ENCODE measurements at regions not wholly inside any gene's neighbourhood (a gene's known extent, or its start where the extent isn't known, plus 50 kb on each side); places are given as distances from the start of the nearest gene placed in this dataset.
"Not testable (repeated sequence)": the region's sequence is repeated elsewhere in the genome, so short reads cannot be mapped to it uniquely, and the experiment has no call there.

DNA sequence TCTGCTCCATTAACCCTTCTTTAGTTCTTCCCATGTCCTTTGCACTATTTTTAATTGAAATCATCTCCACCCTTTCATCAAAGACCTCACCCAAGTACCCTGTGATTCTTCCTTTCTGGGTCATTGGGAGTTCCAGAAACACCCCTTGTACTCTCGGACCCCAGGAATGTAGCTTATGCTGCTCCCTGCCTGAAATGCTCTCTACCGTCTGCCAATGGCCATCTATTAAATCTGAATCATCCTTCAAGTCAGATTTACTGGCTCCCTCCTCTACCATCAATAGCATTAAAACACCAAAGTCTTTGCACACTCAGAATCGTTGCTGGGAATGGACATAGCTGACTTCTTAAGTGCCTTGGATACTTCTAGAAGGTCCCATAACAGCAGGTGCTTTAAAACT lies 73.2 kb upstream of the GADD45A start:
- intact Hi-C loops (cut with micrococcal nuclease), result no loop called here

DNA sequence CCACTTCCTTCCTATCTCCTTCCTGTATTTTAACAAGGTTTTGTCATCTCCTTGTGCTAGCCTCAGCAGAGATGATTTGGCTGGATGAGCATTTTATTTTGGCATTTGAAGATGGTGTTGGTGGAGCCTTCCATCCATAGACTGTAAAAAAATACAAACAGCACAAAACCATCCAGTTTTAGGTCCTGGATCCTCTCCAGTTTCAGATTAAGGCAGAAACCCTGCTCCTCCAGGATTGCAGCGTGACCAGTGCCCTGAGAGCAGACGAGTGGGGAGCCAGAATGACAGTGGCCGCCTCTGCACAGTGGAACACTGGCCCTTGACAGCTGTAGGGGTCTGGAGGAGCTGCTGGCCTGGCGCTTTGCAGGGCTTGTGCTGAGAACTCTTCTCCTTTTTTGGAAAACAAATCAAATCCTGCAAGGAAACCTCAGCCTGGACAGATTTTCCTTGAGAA lies 72.2 kb upstream of the GADD45A start:
- intact Hi-C loops (cut with micrococcal nuclease), result no loop called here

DNA sequence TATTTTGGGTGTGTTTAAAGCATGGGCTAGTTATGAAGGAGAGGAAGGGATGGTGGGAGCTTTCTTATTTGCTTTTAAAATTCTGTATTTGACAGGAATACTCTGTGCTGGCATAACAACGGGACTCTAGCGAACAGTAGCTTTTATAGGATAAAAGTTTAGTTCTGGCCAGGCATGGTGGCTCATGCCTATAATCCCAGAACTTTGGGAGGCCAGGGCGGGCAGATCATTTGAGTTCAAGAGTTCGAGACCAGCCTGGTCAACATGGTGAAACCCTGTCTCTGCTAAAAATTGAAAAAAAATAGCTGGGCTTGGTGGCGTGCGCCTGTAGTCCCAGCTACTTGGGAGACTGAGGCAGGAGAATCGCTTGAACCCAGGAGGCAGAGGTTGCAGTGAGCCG lies 71.5 kb upstream of the GADD45A start:
- intact Hi-C loops (cut with micrococcal nuclease), result not testable (repeated sequence)

DNA sequence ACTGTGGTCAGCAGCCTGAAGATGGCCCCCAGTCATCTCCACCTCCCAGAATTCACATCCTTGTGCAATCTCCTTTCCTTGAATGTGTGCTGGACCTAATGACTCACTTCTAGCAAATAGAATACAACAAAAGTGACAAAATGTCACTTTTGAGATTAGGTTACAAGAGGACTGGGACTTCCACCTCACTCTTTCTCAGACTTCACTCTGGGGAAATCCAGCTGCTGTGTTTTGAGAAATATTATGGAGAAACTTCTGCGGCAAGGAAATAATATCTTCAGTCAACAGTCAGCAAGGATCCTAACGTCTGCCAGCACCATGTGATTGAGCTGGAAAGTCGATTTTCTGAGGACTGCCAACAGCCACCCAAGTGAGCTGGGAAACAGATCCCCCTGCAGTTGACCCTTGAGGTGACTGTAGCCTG lies 70.5 kb upstream of the GADD45A start:
- intact Hi-C loops (cut with micrococcal nuclease), result no loop called here

DNA sequence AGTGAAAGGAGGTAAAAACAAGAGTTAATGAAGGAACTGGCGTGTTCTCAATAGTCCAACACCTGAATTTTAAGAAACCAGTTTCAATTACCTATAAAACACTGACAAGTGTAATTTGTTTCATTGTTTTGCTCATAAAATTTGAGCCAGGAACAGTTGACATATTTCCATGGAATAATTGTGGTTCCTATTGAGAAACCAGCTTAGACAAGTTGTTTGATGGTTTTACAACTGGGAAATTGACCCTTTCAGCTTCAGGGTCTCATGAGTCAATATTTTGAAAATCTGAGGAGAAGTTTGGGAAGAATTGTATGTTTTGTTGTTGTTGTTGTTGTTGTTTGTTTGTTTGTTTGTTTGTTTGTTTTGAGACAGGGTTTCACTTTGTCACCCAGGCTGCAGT lies 69.1 kb upstream of the GADD45A start:
- intact Hi-C loops (cut with micrococcal nuclease), result no loop called here

DNA sequence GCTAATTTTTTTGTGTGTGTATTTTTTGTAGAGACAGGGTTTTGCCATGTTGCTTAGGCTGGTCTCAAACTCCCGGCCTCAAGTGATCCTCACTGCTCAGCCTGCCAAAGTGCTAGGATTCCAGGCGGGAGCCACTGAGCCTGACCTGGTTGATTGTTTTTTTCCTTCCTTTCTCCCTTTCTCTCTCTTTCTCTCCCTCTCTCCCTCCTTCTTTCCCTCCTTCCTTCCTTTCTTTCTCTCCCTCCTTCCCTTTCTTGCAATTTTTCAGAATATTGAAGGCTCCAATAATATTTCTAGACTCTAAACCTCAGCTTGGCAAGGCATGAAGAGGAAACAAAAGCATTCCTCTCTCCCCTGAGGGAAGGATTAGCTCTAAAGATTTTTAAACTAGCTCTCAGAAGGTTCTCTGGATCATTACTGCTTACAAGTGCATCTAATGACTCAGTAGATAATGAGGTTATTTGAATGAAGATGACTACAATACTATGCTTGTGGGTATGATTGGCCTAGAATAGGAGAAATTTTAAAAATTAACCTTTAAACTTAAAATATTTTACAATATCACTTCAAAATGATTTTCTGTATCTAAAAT lies 68.5 kb upstream of the GADD45A start:
- intact Hi-C loops (cut with micrococcal nuclease), result no loop called here

DNA sequence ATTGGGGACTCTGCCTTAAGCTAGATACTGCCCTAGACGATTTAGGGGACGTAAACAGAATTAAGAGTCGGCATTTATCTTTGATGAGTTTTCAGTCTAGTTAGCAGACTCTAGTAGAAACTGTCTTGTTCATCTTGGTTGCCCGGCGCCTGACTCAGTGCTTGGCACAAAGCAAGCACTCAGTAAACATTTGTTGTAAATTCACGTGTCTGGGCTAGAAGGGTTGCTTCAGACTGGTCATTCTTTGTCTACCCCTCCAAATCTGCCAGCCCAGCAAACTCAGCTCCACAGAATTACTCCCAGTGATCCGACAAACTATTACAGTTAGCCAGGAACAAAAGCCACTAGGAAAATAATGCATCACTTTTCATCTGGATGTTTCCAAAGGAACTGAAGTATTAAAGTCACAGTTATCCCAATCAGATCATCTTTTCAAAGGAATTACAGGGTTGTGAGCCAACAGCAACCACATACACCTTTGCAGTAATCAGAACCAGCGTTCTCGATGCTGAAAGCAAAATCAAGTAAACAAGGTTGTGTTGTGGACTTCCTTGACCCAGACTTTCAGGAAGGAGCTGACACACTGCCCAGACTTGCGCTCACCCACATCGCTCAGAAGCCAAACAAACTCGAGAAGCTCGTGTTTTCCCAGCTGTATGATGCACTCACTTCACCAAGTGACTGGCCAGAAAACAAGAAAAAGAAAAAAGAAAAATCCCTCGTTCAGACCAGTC lies 66.5 kb upstream of the GADD45A start:
- intact Hi-C loops (cut with micrococcal nuclease), result no loop called here

DNA sequence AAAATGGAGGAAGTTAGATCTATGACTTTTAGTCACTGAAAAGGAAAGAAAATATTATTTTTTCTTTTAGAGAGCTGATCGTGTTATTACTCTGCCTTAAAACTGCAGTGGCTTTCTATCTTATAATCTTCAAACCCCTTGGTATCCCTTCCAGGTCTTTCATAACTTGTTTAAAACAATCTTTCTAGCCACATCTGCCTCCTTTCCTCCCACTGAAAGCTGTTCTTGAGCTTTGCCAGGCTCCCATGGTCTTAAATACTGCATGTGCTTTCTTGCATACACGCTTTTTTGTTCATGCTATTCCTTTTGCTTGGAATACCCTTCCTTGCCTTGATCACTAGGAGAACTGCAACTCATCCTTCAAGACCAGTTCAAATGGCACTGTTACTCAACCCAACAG lies 65.9 kb upstream of the GADD45A start:
- intact Hi-C loops (cut with micrococcal nuclease), result no loop called here

DNA sequence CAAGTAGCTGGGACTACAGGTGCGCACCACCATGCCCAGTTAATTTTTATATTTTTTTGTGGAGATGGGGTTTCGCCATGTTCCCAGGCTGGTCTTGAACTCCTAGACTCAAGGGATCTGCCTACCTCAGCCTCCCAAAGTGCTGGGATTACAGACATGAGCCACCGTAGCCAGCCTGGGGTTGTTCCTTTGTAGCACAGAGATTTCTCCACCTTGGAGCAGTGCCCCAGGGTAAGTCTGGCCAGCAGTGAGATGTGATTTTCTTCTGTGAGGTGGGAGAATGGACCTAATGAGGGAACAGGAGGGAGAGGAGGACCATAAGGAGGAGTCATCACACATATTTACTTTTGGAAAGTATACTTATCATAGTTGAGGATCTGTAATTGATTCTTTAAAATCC lies 61.1 kb upstream of the GADD45A start:
- intact Hi-C loops (cut with micrococcal nuclease), result no loop called here

DNA sequence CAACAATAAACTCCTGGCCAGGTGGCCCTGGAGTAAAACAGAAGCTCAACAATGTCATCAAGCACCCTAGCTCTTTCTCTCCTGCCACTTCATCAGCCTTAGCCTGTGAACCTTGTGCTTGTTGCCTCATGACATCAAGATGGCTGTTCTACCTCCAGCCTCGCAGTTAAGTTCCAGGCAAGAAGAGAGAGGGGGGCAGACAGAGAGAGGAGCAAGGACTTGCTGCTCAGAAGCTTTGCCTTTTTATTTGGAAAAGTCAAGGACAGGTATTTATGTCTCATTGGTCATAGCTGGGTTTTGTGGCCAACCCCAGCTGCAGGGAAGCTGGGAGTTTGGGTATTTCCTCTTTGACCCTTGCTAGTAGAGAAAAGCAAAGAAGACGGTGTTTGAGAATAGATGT lies 60.3 kb upstream of the GADD45A start:
- intact Hi-C loops (cut with micrococcal nuclease), result no loop called here

DNA sequence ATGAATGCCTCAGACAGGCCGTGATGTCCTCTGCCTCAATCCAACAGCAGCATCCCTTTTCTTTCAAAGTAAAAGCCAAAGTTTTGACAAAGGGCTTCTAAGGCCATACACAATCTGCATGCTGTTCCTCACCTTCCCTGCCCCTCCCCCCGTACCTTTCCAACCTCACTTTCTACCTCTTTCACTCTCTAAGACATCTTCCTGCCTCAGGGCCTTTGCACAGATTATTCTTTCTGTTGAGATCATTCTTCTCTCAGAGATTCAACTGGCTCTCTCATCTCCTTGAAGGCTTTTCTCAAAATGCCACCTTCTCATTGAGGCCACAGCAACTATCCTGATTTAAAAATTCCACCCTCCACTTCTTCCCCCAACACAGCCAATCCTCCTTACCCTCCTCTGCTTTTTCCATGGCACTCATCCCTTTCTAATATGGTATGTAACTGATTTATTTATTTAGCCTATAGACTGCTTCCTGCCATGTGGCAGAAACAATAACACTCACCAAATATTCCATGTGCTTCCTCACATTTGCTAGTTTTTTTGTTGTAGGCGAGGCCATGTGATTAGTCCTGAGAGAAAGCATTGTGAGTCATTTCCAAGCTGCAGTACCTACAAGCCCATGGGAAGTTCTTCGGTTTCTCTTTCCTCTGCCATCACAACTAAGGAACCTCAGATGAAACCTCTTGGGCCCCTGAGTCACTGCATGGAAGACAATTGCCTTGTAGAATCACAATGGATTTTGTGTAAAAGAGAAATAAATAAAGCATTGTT lies 58.7 kb upstream of the GADD45A start:
- intact Hi-C loops (cut with micrococcal nuclease), result no loop called here

DNA sequence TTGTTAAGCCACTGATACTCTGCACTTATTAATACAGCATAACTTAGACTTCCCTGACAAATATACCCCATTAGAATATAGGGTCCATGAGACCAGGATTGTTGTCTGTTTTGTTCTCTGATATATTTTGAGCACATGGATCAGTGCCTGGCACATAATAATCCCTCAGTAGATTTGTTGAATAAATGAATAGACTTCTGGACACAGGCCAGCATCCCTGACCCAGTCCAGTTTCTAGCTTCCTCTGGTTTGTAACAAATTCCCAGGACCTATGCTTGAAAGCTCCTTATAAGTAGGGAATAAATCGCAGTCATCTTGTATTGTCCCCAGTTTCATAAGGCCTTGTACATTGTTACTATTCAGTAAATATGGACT lies 58.2 kb upstream of the GADD45A start:
- intact Hi-C loops (cut with micrococcal nuclease), result no loop called here

DNA sequence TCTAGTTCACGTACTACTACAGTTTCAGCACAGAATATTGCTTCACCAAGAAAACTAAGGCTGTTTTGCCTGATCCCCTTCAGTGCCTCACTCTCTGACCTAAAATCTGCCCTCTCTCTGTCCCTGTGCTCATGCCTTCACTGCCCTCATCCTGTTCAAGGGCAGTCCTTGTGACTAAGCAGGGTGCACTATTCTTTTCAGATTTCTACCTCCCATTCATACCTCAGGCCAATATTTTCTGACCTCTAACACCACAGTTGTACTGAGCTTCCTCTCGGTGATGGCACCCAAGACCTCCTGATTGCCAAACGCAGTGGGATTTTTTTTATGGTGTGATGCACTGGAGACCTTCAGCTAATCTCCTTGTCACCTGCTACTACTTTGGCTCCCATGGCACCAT lies 57.7 kb upstream of the GADD45A start:
- intact Hi-C loops (cut with micrococcal nuclease), result no loop called here

DNA sequence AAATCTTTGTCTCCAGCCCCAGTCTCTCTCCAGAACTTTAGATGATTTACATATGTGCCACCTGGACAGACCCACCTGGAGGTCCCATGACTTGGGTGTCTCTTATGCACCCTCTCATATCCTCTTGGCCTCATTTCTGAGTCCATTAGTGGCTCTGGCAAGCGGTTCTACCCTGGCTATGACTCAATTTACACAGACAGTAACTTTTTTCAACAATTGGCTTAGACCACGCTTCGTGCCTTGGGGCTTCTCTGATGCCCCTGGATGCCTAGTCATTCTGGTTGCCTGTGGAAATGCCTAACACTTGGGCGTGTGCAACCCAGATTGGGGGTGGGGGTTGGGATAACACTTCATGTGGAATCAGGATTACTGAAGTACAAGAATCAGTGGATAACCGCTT lies 57.1 kb upstream of the GADD45A start:
- intact Hi-C loops (cut with micrococcal nuclease), result no loop called here

DNA sequence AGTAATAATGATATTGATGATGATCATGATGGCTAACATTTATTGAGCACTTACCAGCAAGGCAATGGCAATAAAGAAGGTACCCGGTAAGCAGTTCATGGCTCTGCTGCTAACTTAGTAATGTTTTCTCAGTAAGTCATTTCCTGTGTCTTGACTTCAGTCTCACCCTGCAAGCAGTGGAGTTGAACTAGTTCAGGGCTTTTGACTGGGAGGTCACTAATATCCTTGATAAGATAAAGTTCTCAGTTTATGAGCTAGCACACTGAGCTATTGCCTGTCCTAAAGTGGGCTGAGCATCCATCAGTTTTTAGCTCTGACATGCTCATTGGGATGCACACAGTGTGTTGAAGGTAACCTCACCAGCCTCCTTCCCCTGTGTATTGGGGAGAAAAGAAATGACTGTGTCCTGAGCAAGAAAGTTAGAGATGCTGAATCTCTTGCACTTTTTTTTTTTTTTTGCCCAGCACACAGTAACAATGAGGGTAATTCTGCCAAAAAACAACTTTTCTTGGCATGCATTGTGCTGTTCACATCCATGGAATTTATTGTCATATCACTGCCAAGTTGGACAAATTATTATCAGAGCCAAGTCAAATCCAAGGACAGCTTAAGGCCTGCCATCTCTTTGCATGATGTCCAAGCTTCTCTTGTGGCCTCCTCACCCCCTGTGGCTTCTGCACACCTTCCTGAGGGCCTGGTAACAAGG lies 55.5 kb upstream of the GADD45A start:
- intact Hi-C loops (cut with micrococcal nuclease), result no loop called here

DNA sequence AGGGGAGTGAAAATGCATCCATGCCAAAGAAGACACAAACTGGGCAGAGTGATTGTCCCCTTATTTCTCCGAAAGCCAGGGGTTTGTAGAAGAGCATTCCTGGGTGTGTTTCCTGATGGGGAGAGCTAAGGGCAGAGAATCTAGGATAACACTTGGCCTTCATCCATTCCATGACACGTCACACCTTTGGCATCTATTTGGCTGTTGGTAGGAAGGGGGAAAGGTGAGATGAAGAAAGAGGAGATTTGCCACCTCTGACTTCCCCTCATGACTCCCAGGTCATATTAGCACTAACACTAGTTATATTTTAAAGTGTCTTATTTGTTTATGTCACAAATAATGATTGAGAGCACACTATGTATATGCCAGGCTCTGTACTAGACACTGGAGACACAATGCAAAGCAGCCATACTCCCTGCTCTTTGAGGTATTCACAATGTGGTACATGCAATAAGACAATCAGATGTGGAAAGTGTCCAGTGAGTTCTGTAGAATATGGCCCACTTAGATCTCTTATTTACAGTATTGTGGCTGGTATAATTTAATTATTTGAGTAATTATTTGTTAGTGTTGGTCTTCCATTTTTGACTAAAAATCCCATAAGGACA lies 54.5 kb upstream of the GADD45A start:
- intact Hi-C loops (cut with micrococcal nuclease), result no loop called here

DNA sequence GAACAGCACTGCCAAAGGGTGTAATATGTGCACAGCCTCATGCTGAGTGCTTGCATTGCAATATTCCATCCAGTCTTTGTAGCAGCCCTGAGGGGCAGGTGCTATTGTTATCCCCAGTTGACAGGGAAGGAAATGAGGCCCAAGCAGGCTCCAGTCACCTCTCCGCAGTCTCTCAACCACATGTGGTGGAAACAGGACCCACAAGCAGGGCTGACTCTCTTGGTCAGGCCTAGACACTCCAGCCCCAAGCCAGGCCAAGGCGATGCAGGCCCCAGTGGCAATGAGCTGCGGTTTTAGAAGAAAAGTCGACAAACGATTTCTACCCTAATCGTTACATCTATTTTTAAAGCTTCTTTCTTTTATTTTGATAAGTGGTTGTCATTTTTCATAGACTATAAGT lies 52.6 kb upstream of the GADD45A start:
- intact Hi-C loops (cut with micrococcal nuclease), result no loop called here

DNA sequence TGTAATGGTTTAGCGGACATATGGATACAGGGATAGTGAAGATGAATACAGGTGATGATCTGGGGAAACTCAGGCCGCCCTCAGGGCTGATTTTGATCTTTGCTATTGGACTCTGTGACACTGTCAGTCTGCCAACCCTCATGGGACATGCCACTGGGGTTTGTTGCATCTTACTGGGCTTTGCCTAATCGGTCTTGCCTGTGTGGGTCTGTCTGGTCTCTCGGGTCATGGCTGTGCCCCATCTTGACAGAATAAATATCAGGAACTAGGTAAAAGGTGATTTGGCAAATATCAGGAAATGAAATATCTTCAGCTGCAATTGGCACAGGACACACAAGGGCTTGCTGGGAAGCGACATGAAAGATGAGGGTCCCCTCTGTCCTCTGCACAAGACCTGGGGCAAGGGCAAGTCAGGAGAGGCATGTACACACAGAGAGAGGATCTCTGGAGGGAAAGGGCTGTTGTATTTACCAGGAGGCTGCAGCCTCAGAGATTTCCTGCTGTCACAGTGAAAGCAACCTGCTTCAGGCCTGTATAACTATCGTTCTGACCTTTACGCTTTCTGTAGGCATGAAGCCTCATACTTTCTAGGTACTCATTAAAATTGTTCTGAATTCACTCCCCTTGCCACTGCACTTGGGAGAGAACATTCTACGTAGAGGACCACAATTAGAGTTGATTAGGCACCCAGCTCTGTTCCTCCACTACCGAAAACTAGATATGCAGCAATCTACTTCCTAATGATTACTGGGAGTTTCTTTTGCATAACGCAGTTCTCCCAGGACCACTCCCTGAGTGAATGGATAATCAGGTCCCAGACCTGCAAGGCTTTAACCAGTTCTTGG lies 52.0 kb upstream of the GADD45A start:
- intact Hi-C loops (cut with micrococcal nuclease), result no loop called here

DNA sequence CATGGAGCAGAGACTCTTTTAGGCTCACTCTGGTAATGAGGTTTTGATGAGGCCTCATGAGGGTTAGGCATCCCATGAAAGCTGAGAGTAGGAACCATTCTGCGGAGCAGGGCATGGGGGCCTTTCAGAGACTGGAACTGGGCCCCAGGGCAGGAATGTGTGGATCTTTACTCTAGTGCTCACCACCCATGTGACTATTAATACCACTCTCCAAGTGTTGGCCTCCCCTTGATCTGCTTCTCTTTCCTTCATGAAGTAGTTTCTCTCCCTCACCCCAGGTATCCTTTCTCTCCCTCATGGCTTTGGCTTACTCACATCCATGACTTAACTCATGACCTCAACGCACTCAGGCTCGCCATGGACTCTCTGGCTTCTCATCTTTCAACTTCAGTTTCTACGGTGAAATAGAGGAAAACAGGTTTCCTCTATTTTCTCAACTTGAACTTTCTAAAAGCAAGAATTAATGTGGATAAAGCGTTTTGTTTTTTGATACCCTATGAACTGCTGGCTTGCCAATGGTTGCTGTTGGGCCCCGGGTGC lies 50.5 kb upstream of the GADD45A start:
- intact Hi-C loops (cut with micrococcal nuclease), result no loop called here

DNA sequence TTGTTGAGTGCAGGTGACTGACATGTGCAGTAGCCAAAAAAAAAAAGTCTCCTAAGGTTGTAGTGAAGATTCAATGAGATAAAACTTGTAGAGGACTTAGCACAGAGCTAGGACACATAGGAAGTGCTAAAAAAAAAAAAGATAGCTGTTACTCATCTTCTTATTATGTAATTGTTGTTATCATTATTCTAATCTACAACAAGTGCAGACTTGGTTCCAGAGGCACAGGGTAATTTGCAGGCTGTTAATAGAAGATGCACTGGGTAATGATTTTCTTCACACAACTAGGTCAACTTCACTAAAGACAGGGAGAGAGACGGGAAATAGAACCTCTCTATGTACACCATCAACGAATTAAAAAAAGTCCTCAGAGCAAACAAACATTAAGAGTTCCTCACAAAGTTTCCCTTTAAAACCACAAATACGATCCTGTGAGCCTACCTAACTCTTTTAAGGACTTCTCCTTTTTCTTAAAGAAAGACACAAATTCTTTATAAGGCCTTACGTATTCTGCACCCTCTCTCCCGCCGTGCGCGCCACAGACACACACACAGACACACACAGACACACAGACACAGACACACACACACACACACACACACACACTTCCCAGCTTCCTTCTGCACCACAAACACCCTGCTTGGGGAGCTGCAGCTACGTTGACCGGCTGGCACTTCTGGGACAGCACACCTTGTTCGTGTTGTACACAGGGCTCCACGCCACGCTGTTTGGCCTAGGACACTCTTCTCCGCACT lies 49.8 kb upstream of the GADD45A start:
- intact Hi-C loops (cut with micrococcal nuclease), result no loop called here

Measured in T-helper 2 cell treated with Interferon-gamma antibody and Interleukin-4, amounts not matched to agents 100 ng/mL and 5 ng/mL, for 36 hours (primary cell).